GM10248 (cell line): ENCODE measurements at regions not wholly inside any gene's neighbourhood (a gene's known extent, or its start where the extent isn't known, plus 50 kb on each side); places are given as distances from the start of the nearest gene placed in this dataset.

Experiments used
- CTCF ChIA-PET: fragments of 300-600 bp; sonication (Branson Sonifier 250); formaldehyde crosslinking; extraction: SDS; loops from one replicate; lab custom pipeline; 2021; ENCODE audit warnings: antibody characterized with exemption; lab: Yijun Ruan, JAX
- POLR2A ChIA-PET: fragments of 350-650 bp; sonication (Branson Sonifier 250); formaldehyde crosslinking; extraction: SDS; loops from one replicate; lab custom pipeline; 2020; ENCODE audit warnings: antibody characterized with exemption; lab: Yijun Ruan, JAX
- DNase-seq: peaks from one replicate; pipeline ENCODE4 v3.0.0; 2012; ENCODE audit errors: extremely low spot score
- TF ChIP-seq, protein P1 (sequence below): IDR thresholded peaks from 2 replicates; pipeline ENCODE4 v1.5.1; 2012; ENCODE audit warnings: mild to moderate bottlenecking, low read depth; ENCODE audit errors: extremely low read depth, missing control alignments, control extremely low read depth

DNA sequence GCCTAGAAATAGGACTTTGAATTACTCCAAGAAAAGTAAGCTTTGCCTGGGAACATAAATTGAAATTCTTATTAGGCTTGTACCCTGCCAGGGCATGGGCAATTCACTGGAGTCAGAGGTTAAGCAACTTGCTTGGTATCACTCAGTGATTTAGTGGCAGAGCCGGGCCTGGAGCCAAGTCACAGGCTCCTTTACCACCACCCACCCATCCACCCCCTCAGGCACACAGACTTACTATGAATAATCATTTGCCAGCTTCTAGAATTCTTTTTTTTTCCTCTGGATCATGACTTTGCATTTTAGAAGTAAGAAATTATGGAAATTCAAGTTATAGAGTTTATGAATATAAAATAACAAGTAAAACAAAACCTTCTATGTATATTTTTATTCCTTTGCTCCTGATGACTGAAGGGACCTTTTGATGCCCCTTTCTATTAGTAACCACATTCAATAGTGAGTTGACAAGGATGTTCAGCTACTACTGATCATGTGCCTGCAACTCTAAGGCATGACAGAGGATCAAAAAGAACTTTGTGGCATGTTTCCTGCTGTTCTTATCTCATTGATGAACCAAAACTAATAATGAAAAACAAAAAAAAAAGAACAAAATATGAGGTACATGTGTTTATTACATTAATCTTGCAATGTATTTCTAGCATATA lies 614.7 kb downstream of the TLR4 start:
- TF ChIP-seq, protein P1, sequence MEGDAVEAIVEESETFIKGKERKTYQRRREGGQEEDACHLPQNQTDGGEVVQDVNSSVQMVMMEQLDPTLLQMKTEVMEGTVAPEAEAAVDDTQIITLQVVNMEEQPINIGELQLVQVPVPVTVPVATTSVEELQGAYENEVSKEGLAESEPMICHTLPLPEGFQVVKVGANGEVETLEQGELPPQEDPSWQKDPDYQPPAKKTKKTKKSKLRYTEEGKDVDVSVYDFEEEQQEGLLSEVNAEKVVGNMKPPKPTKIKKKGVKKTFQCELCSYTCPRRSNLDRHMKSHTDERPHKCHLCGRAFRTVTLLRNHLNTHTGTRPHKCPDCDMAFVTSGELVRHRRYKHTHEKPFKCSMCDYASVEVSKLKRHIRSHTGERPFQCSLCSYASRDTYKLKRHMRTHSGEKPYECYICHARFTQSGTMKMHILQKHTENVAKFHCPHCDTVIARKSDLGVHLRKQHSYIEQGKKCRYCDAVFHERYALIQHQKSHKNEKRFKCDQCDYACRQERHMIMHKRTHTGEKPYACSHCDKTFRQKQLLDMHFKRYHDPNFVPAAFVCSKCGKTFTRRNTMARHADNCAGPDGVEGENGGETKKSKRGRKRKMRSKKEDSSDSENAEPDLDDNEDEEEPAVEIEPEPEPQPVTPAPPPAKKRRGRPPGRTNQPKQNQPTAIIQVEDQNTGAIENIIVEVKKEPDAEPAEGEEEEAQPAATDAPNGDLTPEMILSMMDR: no peak
- ChIA-PET POLR2A (no interaction called here), CTCF (no interaction called here)
- DNase-seq: no peak

GRCh38 chr9:118321788-118322187 lies 617.6 kb downstream of the TLR4 start:
- DNase-seq: no peak
- ChIA-PET POLR2A (no interaction called here), CTCF (interaction anchor here (1.0 kb wide), 1 partner anchor 23 kb away, joined by 3 read pairs; no protein-coding TSS in a partner anchor)
- TF ChIP-seq, protein P1: no peak

GRCh38 chr9:118324706-118325105 lies 620.5 kb downstream of the TLR4 start:
- POLR2A ChIA-PET: no interaction called here
- CTCF ChIA-PET: interaction anchor here (0.7 kb wide), 1 partner anchor 22 kb away, joined by 3 read pairs; no protein-coding TSS in a partner anchor
- no peak for DNase-seq
- TF ChIP-seq, protein P1: no peak

- TF ChIP-seq, protein P1: no peak
- ChIA-PET POLR2A (no interaction called here), CTCF (no interaction called here)
- no peak for DNase-seq
Measured at GRCh38 chr9:118325757-118326156, 621.6 kb downstream of the TLR4 start.

GRCh38 chr9:118326326-118326725 lies 622.1 kb downstream of the TLR4 start:
- CTCF ChIA-PET: no interaction called here

GRCh38 chr9:118330191-118330986 lies 626.2 kb downstream of the TLR4 start:
- DNase-seq: no peak
- ChIA-PET POLR2A (no interaction called here), CTCF (no interaction called here)
- TF ChIP-seq, protein P1: no peak

More at GRCh38 chr9:118326326-118326725, 622.1 kb downstream of the TLR4 start:
- TF ChIP-seq, protein P1: no peak
- POLR2A ChIA-PET: no interaction called here
- DNase-seq: no peak
